ENCODE measurements at regions not wholly inside any gene's neighbourhood (a gene's known extent, or its start where the extent isn't known, plus 50 kb on each side); places are given as distances from the start of the nearest gene placed in this dataset.
"Not testable (repeated sequence)": the region's sequence is repeated elsewhere in the genome, so short reads cannot be mapped to it uniquely, and the experiment has no call there.

DNA sequence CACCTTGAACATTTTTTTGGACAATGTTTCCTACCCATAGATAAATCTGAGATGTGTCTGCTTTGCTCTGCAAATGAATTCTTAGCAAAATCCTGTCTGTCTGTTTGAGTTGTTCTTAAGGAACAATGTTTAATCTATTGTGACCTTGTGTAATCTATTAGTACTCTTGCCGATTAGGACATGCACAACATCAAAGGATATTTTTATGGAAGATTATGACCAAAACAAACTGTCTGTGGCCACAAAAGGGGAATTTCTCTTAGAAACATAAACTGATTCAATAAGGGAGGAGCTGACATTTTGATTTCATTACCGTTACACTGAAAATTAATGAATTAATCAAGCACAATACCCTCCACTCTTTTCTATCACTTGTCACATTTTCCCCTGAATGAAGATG lies 323.0 kb upstream of the PRR16 start:
- intact Hi-C loops (cut with DNase I): no loop called here
- TF ChIP-seq, protein P1, sequence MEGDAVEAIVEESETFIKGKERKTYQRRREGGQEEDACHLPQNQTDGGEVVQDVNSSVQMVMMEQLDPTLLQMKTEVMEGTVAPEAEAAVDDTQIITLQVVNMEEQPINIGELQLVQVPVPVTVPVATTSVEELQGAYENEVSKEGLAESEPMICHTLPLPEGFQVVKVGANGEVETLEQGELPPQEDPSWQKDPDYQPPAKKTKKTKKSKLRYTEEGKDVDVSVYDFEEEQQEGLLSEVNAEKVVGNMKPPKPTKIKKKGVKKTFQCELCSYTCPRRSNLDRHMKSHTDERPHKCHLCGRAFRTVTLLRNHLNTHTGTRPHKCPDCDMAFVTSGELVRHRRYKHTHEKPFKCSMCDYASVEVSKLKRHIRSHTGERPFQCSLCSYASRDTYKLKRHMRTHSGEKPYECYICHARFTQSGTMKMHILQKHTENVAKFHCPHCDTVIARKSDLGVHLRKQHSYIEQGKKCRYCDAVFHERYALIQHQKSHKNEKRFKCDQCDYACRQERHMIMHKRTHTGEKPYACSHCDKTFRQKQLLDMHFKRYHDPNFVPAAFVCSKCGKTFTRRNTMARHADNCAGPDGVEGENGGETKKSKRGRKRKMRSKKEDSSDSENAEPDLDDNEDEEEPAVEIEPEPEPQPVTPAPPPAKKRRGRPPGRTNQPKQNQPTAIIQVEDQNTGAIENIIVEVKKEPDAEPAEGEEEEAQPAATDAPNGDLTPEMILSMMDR (IDR thresholded peaks at IDR 0.05): no peak
- Histone ChIP-seq H3K9me3 (no peaks in the 10 kb centered on the region), H3K9ac (ENCODE audit: low read depth in 2 of 2, low read length in 2 of 2) (no peak overlapping the region), H3K27me3 (no peaks in the 10 kb centered on the region), H3K4me3 (no peak overlapping the region), H3K36me3 (no peaks in the 10 kb centered on the region), H3K27ac (no peak overlapping the region), H3K4me1 (no peaks in the 10 kb centered on the region)
- DNase-seq: no peak

DNA sequence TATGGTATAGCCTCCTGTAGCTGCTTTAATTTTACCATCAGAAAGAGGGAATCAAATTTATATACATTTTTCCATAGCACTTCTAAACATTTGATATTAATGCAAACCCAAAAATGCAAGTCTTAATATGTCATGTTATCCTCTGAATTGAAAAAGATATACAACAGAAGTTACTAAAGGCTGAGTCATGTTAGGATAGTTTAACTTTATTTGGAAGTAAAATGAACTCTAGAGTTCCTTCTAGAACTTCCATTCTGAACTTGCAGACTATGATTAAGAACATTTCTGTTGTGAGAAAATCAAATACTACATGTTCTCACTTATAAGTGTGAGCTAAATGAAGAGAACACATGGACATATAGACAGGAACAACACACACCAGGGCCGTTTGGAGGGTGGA lies 317.3 kb upstream of the PRR16 start:
- Histone ChIP-seq H3K4me1 (no peaks in the 10 kb centered on the region), H3K4me3 (no peak overlapping the region), H3K9ac (ENCODE audit: low read depth in 2 of 2, low read length in 2 of 2) (no peak overlapping the region), H3K9me3 (no peaks in the 10 kb centered on the region), H3K36me3 (no peaks in the 10 kb centered on the region), H3K27ac (no peak overlapping the region), H3K27me3 (no peaks in the 10 kb centered on the region)
- no peak for DNase-seq
- TF ChIP-seq, protein P1 (IDR thresholded peaks at IDR 0.05): no peak
- intact Hi-C loops (cut with DNase I): no loop called here

DNA sequence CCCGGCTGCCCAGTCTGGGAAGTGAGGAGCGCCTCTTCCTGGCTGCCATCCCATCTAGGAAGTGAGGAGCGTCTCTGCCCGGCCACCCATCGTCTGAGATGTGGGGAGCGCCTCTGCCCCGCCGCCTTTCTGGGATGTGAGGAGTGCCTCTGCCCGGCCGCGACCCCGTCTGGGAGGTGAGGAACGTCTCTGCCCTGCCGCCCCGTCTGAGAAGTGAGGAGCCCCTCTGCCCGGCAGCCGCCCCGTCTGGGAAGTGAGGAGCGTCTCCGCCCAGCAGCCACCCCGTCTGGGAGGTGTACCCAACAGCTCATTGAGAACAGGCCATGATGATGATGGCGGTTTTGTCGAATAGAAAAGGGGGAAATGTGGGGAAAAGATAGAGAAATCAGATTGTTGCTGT lies 316.2 kb upstream of the PRR16 start:
- intact Hi-C loops (cut with DNase I); H3K4me1 ChIP-seq; H3K27ac ChIP-seq; H3K36me3 ChIP-seq; H3K9ac ChIP-seq (ENCODE audit: low read depth in 2 of 2, low read length in 2 of 2); H3K27me3 ChIP-seq; DNase-seq; H3K9me3 ChIP-seq; H3K4me3 ChIP-seq: not testable (repeated sequence)

DNA sequence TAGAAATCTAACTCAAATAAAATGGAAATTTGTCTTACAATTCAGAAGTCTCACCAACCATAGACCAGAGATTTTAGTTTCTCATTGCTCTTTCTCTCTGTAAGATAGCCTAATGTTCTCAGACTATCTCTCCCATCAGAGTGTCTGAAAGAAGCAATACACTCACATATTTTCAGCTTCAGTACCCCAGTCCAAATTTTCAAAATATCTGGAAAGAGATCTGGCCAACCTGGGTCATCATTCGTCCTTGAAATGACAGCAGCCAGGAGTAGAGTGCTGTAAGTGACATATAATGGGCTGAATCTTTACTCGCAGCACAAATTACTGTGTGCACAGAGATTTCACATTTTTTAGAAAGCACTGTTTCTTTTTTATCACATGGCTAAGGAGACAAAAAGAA lies 313.3 kb upstream of the PRR16 start:
- Histone ChIP-seq H3K9ac (ENCODE audit: low read depth in 2 of 2, low read length in 2 of 2) (no peak overlapping the region), H3K27me3 (no peaks in the 10 kb centered on the region), H3K4me3 (no peak overlapping the region), H3K27ac (no peak overlapping the region), H3K36me3 (no peaks in the 10 kb centered on the region), H3K4me1 (no peaks in the 10 kb centered on the region), H3K9me3 (no peaks in the 10 kb centered on the region)
- no peak for DNase-seq
- TF ChIP-seq, protein P1 (IDR thresholded peaks at IDR 0.05): no peak
- intact Hi-C loops (cut with DNase I): no loop called here

DNA sequence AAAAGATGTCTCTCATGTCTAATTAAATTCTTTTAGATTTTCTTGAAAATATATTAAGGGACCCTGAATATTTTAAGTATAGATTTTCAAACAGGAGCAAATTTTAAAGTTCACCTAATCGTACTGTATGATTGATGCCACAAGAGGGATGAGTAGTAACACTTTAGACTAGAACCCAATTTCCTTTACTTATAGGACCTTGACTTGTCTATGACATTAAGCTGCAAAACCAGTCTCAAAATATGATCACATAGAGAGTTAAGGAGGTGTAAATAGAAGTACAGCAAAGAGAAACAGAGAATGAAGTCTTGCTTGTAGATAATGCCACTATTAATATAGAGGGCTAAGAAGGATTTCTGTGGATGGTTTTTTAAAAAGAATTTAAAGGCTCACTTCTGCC lies 312.9 kb upstream of the PRR16 start:
- Histone ChIP-seq H3K4me3 (no peak overlapping the region), H3K27ac (no peak overlapping the region), H3K27me3 (no peaks in the 10 kb centered on the region), H3K9me3 (no peaks in the 10 kb centered on the region), H3K9ac (ENCODE audit: low read depth in 2 of 2, low read length in 2 of 2) (no peak overlapping the region), H3K4me1 (no peaks in the 10 kb centered on the region), H3K36me3 (no peaks in the 10 kb centered on the region)
- intact Hi-C loops (cut with DNase I): no loop called here
- DNase-seq: no peak
- TF ChIP-seq, protein P1 (IDR thresholded peaks at IDR 0.05): no peak

DNA sequence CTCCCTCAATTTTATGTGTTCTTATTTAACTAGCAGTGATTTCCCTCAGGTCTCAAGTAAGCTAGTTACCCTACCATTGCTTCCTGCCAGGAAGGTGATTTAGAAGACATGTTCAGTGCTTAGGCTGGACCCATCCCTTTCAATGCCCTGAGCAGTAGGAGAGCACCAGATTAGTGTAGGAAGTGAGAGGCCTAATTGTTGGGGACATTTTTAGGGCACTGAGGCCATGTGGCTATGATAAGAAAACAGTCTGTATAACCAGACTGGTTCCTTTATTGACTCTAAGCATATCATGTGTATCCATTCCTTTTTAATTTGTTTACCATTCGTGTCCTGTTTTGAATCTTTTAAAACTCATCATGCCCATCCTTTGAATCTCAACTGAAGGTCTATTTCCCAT lies 312.3 kb upstream of the PRR16 start:
- intact Hi-C loops (cut with DNase I): no loop called here
- no peak overlapping the region for H3K27ac ChIP-seq
- H3K4me3 ChIP-seq: no peak overlapping the region
- no peaks in the 10 kb centered on the region for H3K4me1 ChIP-seq
- H3K9me3 ChIP-seq: no peaks in the 10 kb centered on the region
- no peaks in the 10 kb centered on the region for H3K27me3 ChIP-seq
- H3K9ac ChIP-seq (ENCODE audit: low read depth in 2 of 2, low read length in 2 of 2): no peak overlapping the region
- H3K36me3 ChIP-seq: no peaks in the 10 kb centered on the region
- no peak for DNase-seq
- TF ChIP-seq, protein P1 (IDR thresholded peaks at IDR 0.05): no peak

Data from colonic mucosa (tissue), 4 donors.